Colonic mucosa (tissue), 4 donors: ENCODE measurements at regions not wholly inside any gene's neighbourhood (a gene's known extent, or its start where the extent isn't known, plus 50 kb on each side); places are given as distances from the start of the nearest gene placed in this dataset.

Experiments used
- DNase-seq: peaks from one replicate; pipeline ENCODE4 v3.0.0-alpha.2; 2020
- H3K27ac ChIP-seq: fragments of 200-600 bp; one replicate; pipeline ENCODE4 v1.8.0; 2021
- H3K27me3 ChIP-seq: fragments of 200-600 bp; one replicate; pipeline ENCODE4 v1.8.0; 2021
- H3K36me3 ChIP-seq: fragments of 200-600 bp; one replicate; pipeline ENCODE4 v1.8.0; 2021
- H3K4me1 ChIP-seq: fragments of 200-600 bp; one replicate; pipeline ENCODE4 v1.8.0; 2021; ENCODE audit warnings: mild to moderate bottlenecking
- H3K4me3 ChIP-seq: fragments of 200-600 bp; one replicate; pipeline ENCODE4 v1.8.0; 2021
- H3K9ac ChIP-seq, 2 donors: one replicate each; pipeline ENCODE4 v1.7.0; 2013; ENCODE audit warnings: control low read depth in 2 of 2, low read depth in 2 of 2, low read length in 2 of 2
- H3K9me3 ChIP-seq: fragments of 200-600 bp; one replicate; pipeline ENCODE4 v1.8.0; 2021
- CTCF ChIP-seq: fragments of 200-600 bp; IDR thresholded peaks from one replicate; pipeline ENCODE4 v1.8.0; 2022; ENCODE audit warnings: antibody characterized with exemption, mild to moderate bottlenecking
- intact Hi-C: fragments of 100-400 bp; cut with DNase I; formaldehyde crosslinking; loops from one replicate; pipeline ENCODE4 v1.14.1; 2022
- donor health status: healthy.
- donor health status: DM: no; HTN: no; CAD: no.
- donor health status: DM: no; HTN: no; CAD: no.

GRCh38 chr1:208714323-208714722 is 470.1 kb upstream of the PLXNA2 start:
- Histone ChIP-seq H3K27ac (no peak overlapping the region), H3K36me3 (no peaks in the 10 kb centered on the region), H3K9ac (no peak overlapping the region), H3K4me3 (no peak overlapping the region), H3K4me1 (no peaks in the 10 kb centered on the region), H3K27me3 (no peaks in the 10 kb centered on the region), H3K9me3 (no peaks in the 10 kb centered on the region)
- intact Hi-C loops: loop anchor here (10.0 kb wide), 1 partner anchor 60 kb away; no protein-coding TSS in a partner anchor
- no peak for TF ChIP-seq CTCF
- DNase-seq: no peak

- no peaks in the 10 kb centered on the region for H3K27me3 ChIP-seq
- H3K27ac ChIP-seq: no peak overlapping the region
- H3K9ac ChIP-seq: no peak overlapping the region
- TF ChIP-seq CTCF: no peak
- no peaks in the 10 kb centered on the region for H3K36me3 ChIP-seq
- intact Hi-C loops: loop anchor here (10.0 kb wide), 1 partner anchor 57 kb away; no protein-coding TSS in a partner anchor
- H3K9me3 ChIP-seq: no peaks in the 10 kb centered on the region
- no peak for DNase-seq
- no peak overlapping the region for H3K4me3 ChIP-seq
- no peaks in the 10 kb centered on the region for H3K4me1 ChIP-seq
These were observed 473.3 kb upstream of the PLXNA2 start for GRCh38 chr1:208717525-208717924.

GRCh38 chr1:208722592-208722991 is 478.4 kb upstream of the PLXNA2 start:
- H3K4me1 ChIP-seq: no peaks in the 10 kb centered on the region
- no peaks in the 10 kb centered on the region for H3K36me3 ChIP-seq
- no peak for TF ChIP-seq CTCF
- intact Hi-C loops: no loop called here
- no peaks in the 10 kb centered on the region for H3K27me3 ChIP-seq
- no peak for DNase-seq
- H3K4me3 ChIP-seq: no peak overlapping the region
- no peak overlapping the region for H3K9ac ChIP-seq
- H3K27ac ChIP-seq: no peak overlapping the region
- H3K9me3 ChIP-seq: no peaks in the 10 kb centered on the region

GRCh38 chr1:208724079-208724478 is 479.9 kb upstream of the PLXNA2 start:
- no peak for DNase-seq
- Histone ChIP-seq H3K4me1 (no peaks in the 10 kb centered on the region), H3K4me3 (no peak overlapping the region), H3K9me3 (no peaks in the 10 kb centered on the region), H3K36me3 (no peaks in the 10 kb centered on the region), H3K27ac (no peak overlapping the region), H3K9ac (no peak overlapping the region), H3K27me3 (no peaks in the 10 kb centered on the region)
- intact Hi-C loops: no loop called here
- TF ChIP-seq CTCF: no peak

- no peaks in the 10 kb centered on the region for H3K36me3 ChIP-seq
- H3K4me1 ChIP-seq: no peaks in the 10 kb centered on the region
- intact Hi-C loops: no loop called here
- no peaks in the 10 kb centered on the region for H3K9me3 ChIP-seq
- no peaks in the 10 kb centered on the region for H3K27me3 ChIP-seq
- no peak overlapping the region for H3K9ac ChIP-seq
- H3K4me3 ChIP-seq: no peak overlapping the region
- TF ChIP-seq CTCF: no peak
- no peak overlapping the region for H3K27ac ChIP-seq
- DNase-seq: no peak
These were observed 484.6 kb upstream of the PLXNA2 start for GRCh38 chr1:208728815-208729214.
